ENCODE measurements at regions not wholly inside any gene's neighbourhood (a gene's known extent, or its start where the extent isn't known, plus 50 kb on each side); places are given as distances from the start of the nearest gene placed in this dataset.

DNA sequence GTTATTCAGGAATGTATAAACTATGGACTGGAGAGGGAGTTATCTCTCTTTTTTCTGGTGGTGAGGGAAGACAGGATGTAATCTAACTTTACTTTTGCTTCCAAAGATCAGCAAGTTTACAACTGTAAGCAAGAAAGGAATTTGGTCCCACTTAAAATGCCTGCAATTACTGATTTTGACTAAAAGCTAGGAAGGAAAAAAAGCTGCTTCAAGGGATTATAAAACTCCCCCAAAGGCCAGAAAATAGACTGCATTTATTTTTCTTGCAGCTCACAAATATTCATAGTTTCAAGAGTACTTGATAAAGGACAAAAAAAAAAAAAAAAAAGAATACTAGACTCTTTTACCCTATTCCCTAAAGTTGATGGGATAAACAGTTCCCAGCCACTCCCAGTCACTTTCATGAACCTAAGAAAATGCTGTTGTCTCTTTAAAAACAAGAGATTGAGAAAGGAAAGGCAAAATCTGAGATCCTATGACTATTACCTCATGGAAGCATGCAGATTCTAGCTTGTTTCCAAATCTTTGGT lies 128.7 kb upstream of the BMP4 start:
- no peaks in the 10 kb centered on the region for H3K9me3 ChIP-seq (ENCODE audit: control insufficient read depth, insufficient read depth, low read length)
- H2BK15ac ChIP-seq (ENCODE audit: low read depth, low read length), result no peak overlapping the region
- no peak overlapping the region for H2AFZ ChIP-seq (replicated peaks; ENCODE audit: low read length, poor library complexity)
- H3K14ac ChIP-seq (replicated peaks; ENCODE audit: low read depth, low read length), result no peak overlapping the region
- H2AK9ac ChIP-seq (replicated peaks; ENCODE audit: low read depth, low read length, poor library complexity), result no peak overlapping the region
- dilution Hi-C loops (cut with HindIII; ENCODE audit: low sequenced_read_pairs, unreplicated experiment), result no loop called here
- peak overlapping the region; percentile 66; the same call in 1 of the 2 replicates for H3K27ac ChIP-seq (ENCODE audit: insufficient read depth, low read length)
- H3K18ac ChIP-seq (ENCODE audit: low read depth, low read length), result peak overlapping the region; percentile 60; the same call in 1 of the 2 replicates
- H4K8ac ChIP-seq (ENCODE audit: low read depth in 2 of 2, low read length in 2 of 2), result no peak overlapping the region
- H2AK5ac ChIP-seq (ENCODE audit: low read depth, low read length), result no peak overlapping the region
- ChIA-PET POLR2A (ENCODE audit: unreplicated experiment) (interaction anchor here (1.0 kb wide), 1 partner anchor 74 kb away, joined by 3 read pairs; no protein-coding TSS in a partner anchor), CTCF (interaction anchor here (0.6 kb wide), 3 partner anchors 69 to 278 kb away, joined by 4 to 6 read pairs (median 4); no protein-coding TSS in a partner anchor)
- no peak overlapping the region; the same call in 1 of the 2 replicates for H4K5ac ChIP-seq (ENCODE audit: low read depth, low read length)
- no peak overlapping the region; the same call in 1 of the 2 replicates for H4K91ac ChIP-seq (ENCODE audit: insufficient read depth, low read depth, low read length)
- TF ChIP-seq CEBPB (IDR thresholded peaks at IDR 0.05; ENCODE audit: low read depth, low read length) (no peak), MAZ (IDR thresholded peaks at IDR 0.05; ENCODE audit: borderline replicate concordance, low read depth, low read length) (no peak), RAD21 (IDR thresholded peaks at IDR 0.05; ENCODE audit: low read length) (no peak), USF2 (IDR thresholded peaks at IDR 0.05; ENCODE audit: low read depth, low read length) (no peak), RFX5 (IDR thresholded peaks at IDR 0.05; ENCODE audit: low read depth, low read length) (no peak), BHLHE40 (IDR thresholded peaks at IDR 0.05; ENCODE audit: low read depth, low read length) (no peak), CTCF (conservative IDR thresholded peaks at IDR 0.05; ENCODE audit: low read depth, low read length) (no peak), CHD1 (IDR thresholded peaks at IDR 0.05; ENCODE audit: low read depth, low read length) (no peak), NFE2L2 (IDR thresholded peaks at IDR 0.05; ENCODE audit: low read depth, low read length) (no peak), FOS (IDR thresholded peaks at IDR 0.05; ENCODE audit: low read depth, low read length) (no peak), MXI1 (IDR thresholded peaks at IDR 0.05; ENCODE audit: borderline replicate concordance, low read depth, low read length) (no peak), MAFK (IDR thresholded peaks at IDR 0.05; ENCODE audit: low read depth, low read length) (no peak), RCOR1 (IDR thresholded peaks at IDR 0.05; ENCODE audit: insufficient replicate concordance, low read length) (no peak), POLR2A (IDR thresholded peaks at IDR 0.05; ENCODE audit: low read depth, low read length) (no peak), SMC3 (IDR thresholded peaks at IDR 0.05; ENCODE audit: low read depth, low read length) (no peak)
- TF ChIP-seq, protein P1, sequence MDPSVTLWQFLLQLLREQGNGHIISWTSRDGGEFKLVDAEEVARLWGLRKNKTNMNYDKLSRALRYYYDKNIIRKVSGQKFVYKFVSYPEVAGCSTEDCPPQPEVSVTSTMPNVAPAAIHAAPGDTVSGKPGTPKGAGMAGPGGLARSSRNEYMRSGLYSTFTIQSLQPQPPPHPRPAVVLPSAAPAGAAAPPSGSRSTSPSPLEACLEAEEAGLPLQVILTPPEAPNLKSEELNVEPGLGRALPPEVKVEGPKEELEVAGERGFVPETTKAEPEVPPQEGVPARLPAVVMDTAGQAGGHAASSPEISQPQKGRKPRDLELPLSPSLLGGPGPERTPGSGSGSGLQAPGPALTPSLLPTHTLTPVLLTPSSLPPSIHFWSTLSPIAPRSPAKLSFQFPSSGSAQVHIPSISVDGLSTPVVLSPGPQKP (IDR thresholded peaks at IDR 0.05; ENCODE audit: borderline replicate concordance, low read depth, low read length), result no peak
- no peak overlapping the region for H2BK5ac ChIP-seq (ENCODE audit: low read depth, low read length, poor library complexity, severe bottlenecking)
- in situ Hi-C loops (cut with MboI; ENCODE audit: low sequenced_read_pairs), result no loop called here
- H3K9me1 ChIP-seq (ENCODE audit: insufficient read depth, low read length), result no peaks in the 10 kb centered on the region
- H3K56ac ChIP-seq (ENCODE audit: extremely low read depth, insufficient read depth, low read length), result peak overlapping the region; percentile 38; the same call in 1 of the 2 replicates
- intact Hi-C loops (cut with micrococcal nuclease), result loop anchor here (1.0 kb wide), 1 partner anchor 90 kb away; no protein-coding TSS in a partner anchor
- no TSS peak for BruUV-seq (replicated peaks)
- peak; percentile 89 for ATAC-seq (ENCODE audit: low read depth)
- H3K36me3 ChIP-seq (ENCODE audit: control insufficient read depth, insufficient read depth, low read length), result no peaks in the 10 kb centered on the region
- no peaks in the 10 kb centered on the region for H3K79me1 ChIP-seq (ENCODE audit: low read depth in 1 of 2, low read length in 2 of 2)
- no peak overlapping the region for H3K4me3 ChIP-seq (ENCODE audit: insufficient read depth, low read depth, low read length)
- no peaks in the 10 kb centered on the region for H4K20me1 ChIP-seq (ENCODE audit: insufficient read depth, low read length)
- peak overlapping the region; percentile 47 for H2BK120ac ChIP-seq (ENCODE audit: low read depth, low read length)
- peak overlapping the region; percentile 17; the same call in 1 of the 2 replicates for H3K4me2 ChIP-seq (ENCODE audit: low read depth, low read length)
- H3K27me3 ChIP-seq (ENCODE audit: control insufficient read depth, insufficient read depth, low read length), result no peaks in the 10 kb centered on the region; the same call in 1 of the 2 replicates
- no peak overlapping the region for H2BK20ac ChIP-seq (ENCODE audit: low read depth, low read length)
- 0 out of 2 replicates have a peak overlapping the region, but pooled peaks have one; percentile 6 for H3K9ac ChIP-seq (ENCODE audit: low read depth, low read length)
- H3K4me1 ChIP-seq (ENCODE audit: control insufficient read depth, insufficient read depth, low read length), result peaks cover 8% of the 10 kb centered on the region; the same call in 1 of the 2 replicates
- H3K4ac ChIP-seq (ENCODE audit: low read depth, low read length), result no peak overlapping the region
- H3K23ac ChIP-seq (ENCODE audit: low read depth, low read length), result no peak overlapping the region
- peak; percentile 34 for DNase-seq
